ENCODE measurements at regions not wholly inside any gene's neighbourhood (a gene's known extent, or its start where the extent isn't known, plus 50 kb on each side); places are given as distances from the start of the nearest gene placed in this dataset.

DNA sequence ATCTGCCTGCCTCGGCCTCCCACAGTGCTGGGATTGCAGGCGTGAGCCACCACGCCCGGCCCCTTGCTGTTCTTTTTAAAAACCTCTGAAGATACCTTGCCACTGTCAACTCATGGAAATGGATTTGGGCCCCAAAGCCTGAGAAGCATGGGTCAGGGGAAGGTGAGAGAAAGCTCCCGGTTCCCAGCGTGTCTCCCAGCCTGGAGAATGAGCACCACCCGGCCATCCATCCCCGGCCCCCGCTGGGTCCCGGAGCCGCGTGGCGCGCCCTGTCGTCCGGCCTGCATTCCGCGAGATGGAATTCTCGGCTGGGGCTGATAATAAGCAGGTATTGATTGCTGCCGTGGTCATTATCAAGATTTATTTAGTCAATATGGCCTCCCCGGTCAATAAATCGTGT lies 126.5 kb upstream of the MYL2 start:
- TF ChIP-seq CTCF (IDR thresholded peaks at IDR 0.05; ENCODE audit: low read depth, low read length) (no peak), EZH2phosphoT487 (IDR thresholded peaks at IDR 0.05; ENCODE audit: low read depth) (no peak)

All from OCI-LY3 (cell line).